DOHH2 (cell line): ENCODE measurements at regions not wholly inside any gene's neighbourhood (a gene's known extent, or its start where the extent isn't known, plus 50 kb on each side); places are given as distances from the start of the nearest gene placed in this dataset.

Experiments used
- CTCF ChIP-seq: fragments of 200-600 bp; sonication (generic); IDR thresholded peaks from one replicate; pipeline ENCODE4 v1.5.1; 2014; ENCODE audit warnings: antibody characterized with exemption, mild to moderate bottlenecking, low read depth, low read length; ENCODE audit not compliant: poor library complexity, severe bottlenecking
- EZH2phosphoT487 ChIP-seq: fragments of 200-600 bp; sonication (generic); IDR thresholded peaks from 2 replicates; pipeline ENCODE4 v1.6.1; 2017; ENCODE audit warnings: borderline replicate concordance, mild to moderate bottlenecking, antibody characterized with exemption, low read length, moderate library complexity, mixed read lengths

DNA sequence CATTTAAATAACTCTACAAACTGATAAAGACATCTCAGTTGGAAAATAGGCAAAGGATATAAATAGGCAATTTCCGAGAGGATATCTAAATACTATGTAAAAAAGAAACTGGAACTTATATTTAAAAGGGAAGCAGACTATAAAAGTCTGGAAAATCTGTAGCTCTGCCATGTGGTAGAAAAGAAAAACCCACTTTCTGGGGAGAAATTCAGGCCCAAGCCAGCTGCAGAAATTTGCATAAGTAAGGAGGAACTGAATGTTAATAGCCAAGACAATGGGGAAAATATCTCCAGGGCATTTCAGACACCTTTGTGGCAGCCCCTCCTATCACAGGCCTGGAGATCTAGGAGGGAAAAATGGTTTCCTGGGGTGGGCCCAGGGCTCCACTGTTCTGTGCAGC, 97.8 kb upstream of the ZBED5 start:
- TF ChIP-seq EZH2phosphoT487 (no peak), CTCF (no peak)
